Glutamatergic neuron (in vitro differentiated cells): ENCODE measurements at regions not wholly inside any gene's neighbourhood (a gene's known extent, or its start where the extent isn't known, plus 50 kb on each side); places are given as distances from the start of the nearest gene placed in this dataset.

Experiments
- DNase-seq: peaks from one replicate; pipeline ENCODE4 v3.0.0; 2022
- H3K27ac Mint-ChIP-seq: one replicate; pipeline ENCODE4 v1.8.0; 2020; ENCODE audit warnings: mild to moderate bottlenecking, mixed read lengths, inconsistent platforms; ENCODE audit not compliant: unreplicated experiment
- H3K27me3 Mint-ChIP-seq: one replicate; pipeline ENCODE4 v1.8.0; 2020; ENCODE audit warnings: mild to moderate bottlenecking, moderate library complexity, mixed read lengths, inconsistent platforms; ENCODE audit not compliant: unreplicated experiment
- H3K36me3 Mint-ChIP-seq: one replicate; pipeline ENCODE4 v1.8.0; 2020; ENCODE audit warnings: mild to moderate bottlenecking, mixed read lengths, inconsistent platforms; ENCODE audit not compliant: unreplicated experiment
- H3K4me1 Mint-ChIP-seq: one replicate; pipeline ENCODE4 v1.8.0; 2020; ENCODE audit warnings: mild to moderate bottlenecking, low read depth, mixed read lengths, inconsistent platforms; ENCODE audit not compliant: unreplicated experiment
- H3K4me3 Mint-ChIP-seq: one replicate; pipeline ENCODE4 v1.8.0; 2020; ENCODE audit warnings: mild to moderate bottlenecking, mixed read lengths, inconsistent platforms; ENCODE audit not compliant: unreplicated experiment
- H3K9me3 Mint-ChIP-seq: one replicate; pipeline ENCODE4 v1.8.0; 2020; ENCODE audit warnings: mild to moderate bottlenecking, moderate library complexity, mixed read lengths, inconsistent platforms; ENCODE audit not compliant: unreplicated experiment
- CTCF ChIP-seq: fragments of 200-600 bp; sonication (generic); IDR thresholded peaks from one replicate; pipeline ENCODE4 v1.5.0; 2021; ENCODE audit not compliant: partially characterized antibody, unreplicated experiment

- Mint-ChIP-seq H3K27me3 (peaks cover 9% of the 10 kb centered on the region), H3K36me3 (no peaks in the 10 kb centered on the region), H3K9me3 (peaks cover 3% of the 10 kb centered on the region), H3K4me3 (no peak overlapping the region), H3K27ac (no peak overlapping the region), H3K4me1 (peaks cover 5% of the 10 kb centered on the region)
- DNase-seq = no peak
- no peak for TF ChIP-seq CTCF
Observed at GRCh38 chr21:41677671-41678015, 89.2 kb downstream of the RIPK4 start.

- Mint-ChIP-seq H3K27me3 (peaks cover 10% of the 10 kb centered on the region), H3K4me3 (no peak overlapping the region), H3K4me1 (peaks cover 2% of the 10 kb centered on the region), H3K9me3 (peaks cover 4% of the 10 kb centered on the region), H3K36me3 (no peaks in the 10 kb centered on the region), H3K27ac (no peak overlapping the region)
- DNase-seq = no peak
- no peak for TF ChIP-seq CTCF
Observed at GRCh38 chr21:41676198-41676597, 90.7 kb downstream of the RIPK4 start.

- no peak for TF ChIP-seq CTCF
- Mint-ChIP-seq H3K36me3 (no peaks in the 10 kb centered on the region), H3K27ac (no peak overlapping the region), H3K4me3 (no peak overlapping the region), H3K27me3 (peaks cover 9% of the 10 kb centered on the region), H3K9me3 (peaks cover 4% of the 10 kb centered on the region), H3K4me1 (peaks cover 2% of the 10 kb centered on the region)
- no peak for DNase-seq
Observed at GRCh38 chr21:41675574-41675973, 91.3 kb downstream of the RIPK4 start.

GRCh38 chr21:41674402-41674801 lies 92.5 kb downstream of the RIPK4 start:
- Mint-ChIP-seq H3K4me1 (peaks cover 2% of the 10 kb centered on the region), H3K36me3 (no peaks in the 10 kb centered on the region), H3K9me3 (peaks cover 4% of the 10 kb centered on the region), H3K27me3 (peaks cover 8% of the 10 kb centered on the region), H3K4me3 (no peak overlapping the region), H3K27ac (no peak overlapping the region)
- TF ChIP-seq CTCF = no peak
- no peak for DNase-seq

GRCh38 chr21:41673596-41674335 lies 93.1 kb downstream of the RIPK4 start:
- no peaks in the 10 kb centered on the region for H3K36me3 Mint-ChIP-seq
- DNase-seq = no peak
- H3K27ac Mint-ChIP-seq = no peak overlapping the region
- no peak for TF ChIP-seq CTCF
- peaks cover 4% of the 10 kb centered on the region for H3K9me3 Mint-ChIP-seq
- no peak overlapping the region for H3K4me3 Mint-ChIP-seq
- H3K27me3 Mint-ChIP-seq = peaks cover 8% of the 10 kb centered on the region
- no peaks in the 10 kb centered on the region for H3K4me1 Mint-ChIP-seq
